Inferior parietal cortex (tissue), 1 donor: ENCODE measurements at regions not wholly inside any gene's neighbourhood (a gene's known extent, or its start where the extent isn't known, plus 50 kb on each side); places are given as distances from the start of the nearest gene placed in this dataset.

Source experiments
- DNase-seq: peaks from one replicate; pipeline ENCODE4 v3.0.0-alpha.2; 2016; ENCODE audit errors: extremely low spot score

- no peak for DNase-seq
Measured at GRCh38 chr4:79025170-79025569, 85.9 kb upstream of the PAQR3 start.

GRCh38 chr4:79023799-79024770 lies 84.8 kb upstream of the PAQR3 start:
- no peak for DNase-seq

- no peak for DNase-seq
Measured at GRCh38 chr4:79022529-79022928, 83.3 kb upstream of the PAQR3 start.

- DNase-seq, result no peak
Measured at GRCh38 chr4:79017481-79017880, 78.2 kb upstream of the PAQR3 start.

GRCh38 chr4:79016878-79017277 lies 77.6 kb upstream of the PAQR3 start:
- DNase-seq, result no peak

- no peak for DNase-seq
Measured at GRCh38 chr4:79015411-79015810, 76.2 kb upstream of the PAQR3 start.

GRCh38 chr4:79014230-79014629 lies 75.0 kb upstream of the PAQR3 start:
- no peak for DNase-seq

GRCh38 chr4:79013756-79014155 lies 74.5 kb upstream of the PAQR3 start:
- no peak for DNase-seq

- no peak for DNase-seq
Measured at GRCh38 chr4:78990938-78991810, 51.9 kb upstream of the PAQR3 start.

- DNase-seq, result no peak
Measured at GRCh38 chr4:78989697-78990270, 50.5 kb upstream of the PAQR3 start.
